ENCODE measurements at regions not wholly inside any gene's neighbourhood (a gene's known extent, or its start where the extent isn't known, plus 50 kb on each side); places are given as distances from the start of the nearest gene placed in this dataset.

- Histone ChIP-seq H3K4me2 (ENCODE audit: insufficient read depth in 1 of 2, low read depth in 2 of 2, low read length in 2 of 2) (no peak overlapping the region), H3K27me3 (replicated peaks in 1 of 4; ENCODE audit: control insufficient read depth in 3 of 4, extremely low read depth in 1 of 4, insufficient read depth in 3 of 4, low read length in 3 of 4) (no peaks in the 10 kb centered on the region), H3K27ac (ENCODE audit: low read depth, low read length) (no peak overlapping the region), H2BK12ac (ENCODE audit: low read depth, low read length) (no peak overlapping the region), H3K23me2 (ENCODE audit: low read depth, low read length) (no peaks in the 10 kb centered on the region), H2AK5ac (ENCODE audit: low read depth, low read length) (no peak overlapping the region), H3K4me3 (ENCODE audit: extremely low read depth in 1 of 4, insufficient read depth in 2 of 4, low read depth in 3 of 4, low read length in 4 of 4) (no peak overlapping the region), H3K18ac (ENCODE audit: extremely low read depth, low read length) (no peak overlapping the region), H4K8ac (ENCODE audit: extremely low read depth, insufficient read depth, low read length) (no peak overlapping the region), H2BK120ac (replicated peaks; ENCODE audit: low read depth, low read length) (no peak overlapping the region), H3K23ac (ENCODE audit: insufficient read length) (no peak overlapping the region), H4K91ac (replicated peaks; ENCODE audit: insufficient read length, low read length) (no peak overlapping the region), H3K79me2 (ENCODE audit: control insufficient read depth in 1 of 2, insufficient read depth in 2 of 2, low read length in 2 of 2) (no peaks in the 10 kb centered on the region), H4K20me1 (replicated peaks in 1 of 2; ENCODE audit: control insufficient read depth in 1 of 2, insufficient read depth in 2 of 2, low read length in 2 of 2) (no peaks in the 10 kb centered on the region), H3K56ac (replicated peaks; ENCODE audit: insufficient read length, low read depth, low read length) (no peak overlapping the region), H3K79me1 (ENCODE audit: low read depth, low read length) (no peaks in the 10 kb centered on the region), H3K14ac (ENCODE audit: insufficient read length) (no peak overlapping the region), H2AFZ (ENCODE audit: low read length) (no peak overlapping the region), H3K36me3 (ENCODE audit: control insufficient read depth in 2 of 4, insufficient read depth in 4 of 4, low read length in 3 of 4) (no peaks in the 10 kb centered on the region), H2BK5ac (ENCODE audit: low read depth, low read length) (no peak overlapping the region), H2BK20ac (ENCODE audit: low read length) (no peak overlapping the region), H3K4me1 (replicated peaks in 1 of 4; ENCODE audit: control insufficient read depth in 3 of 4, insufficient read depth in 4 of 4, low read length in 3 of 4) (peaks cover 0 to 3% (median 0%) of the 10 kb centered on the region in 4 experiments; a peak in 1 of 7 replicates), H2BK15ac (ENCODE audit: low read length) (no peak overlapping the region), H3K4ac (replicated peaks; ENCODE audit: insufficient read length, low read depth, low read length) (no peak overlapping the region), H4K5ac (ENCODE audit: insufficient read length, low read depth, low read length) (no peak overlapping the region), H3K9me3 (ENCODE audit: insufficient read depth in 2 of 2, low read depth in 1 of 2, low read length in 1 of 2) (no peaks in the 10 kb centered on the region), H3K9ac (replicated peaks in 1 of 4; ENCODE audit: extremely low read depth in 1 of 4, low read depth in 3 of 4, low read length in 3 of 4) (no peak overlapping the region)
- CTCF ChIA-PET (ENCODE audit: partially characterized antibody): no interaction called here
- WGBS, 2 experiments (ENCODE audit: extremely low coverage in 1 of 2, insufficient coverage in 1 of 2, insufficient read length in 1 of 2, insufficient replicate concordance in 2 of 2, low coverage in 1 of 2, low lambda C conversion rate in 2 of 2, missing lambda C conversion rate in 1 of 2): 78% methylated on average over 3 of the region's 3 CpGs; no CpG with 5 or more reads in 1 of the 2 experiments
- no peak for DNase-seq (ENCODE audit: low read depth in 1 of 2, low spot score in 2 of 2)
- no peak for FAIRE-seq
- POLR2A ChIA-PET (ENCODE audit: partially characterized antibody): no interaction called here
- TF ChIP-seq SP1 (IDR thresholded peaks at IDR 0.05; ENCODE audit: low read depth, low read length): no peak
- TF ChIP-seq POU5F1 (IDR thresholded peaks at IDR 0.05; ENCODE audit: low read depth, low read length): no peak
- no peak for TF ChIP-seq PHF8 (conservative IDR thresholded peaks at IDR 0.05; ENCODE audit: low read depth, low read length)
- TF ChIP-seq CTBP2 (IDR thresholded peaks at IDR 0.05; ENCODE audit: borderline replicate concordance, insufficient read depth, insufficient read length, low read length): no peak
- TF ChIP-seq RXRA (IDR thresholded peaks at IDR 0.05; ENCODE audit: insufficient read depth, low read depth, low read length): no peak
- TF ChIP-seq TEAD4 (IDR thresholded peaks at IDR 0.05; ENCODE audit: low read depth, low read length): no peak
- no peak for TF ChIP-seq GTF2F1 (IDR thresholded peaks at IDR 0.05; ENCODE audit: borderline replicate concordance, low read depth, low read length)
- no peak for TF ChIP-seq EP300 (IDR thresholded peaks at IDR 0.05; ENCODE audit: borderline replicate concordance in 1 of 2, low read depth in 2 of 2, low read length in 2 of 2)
- TF ChIP-seq BACH1 (IDR thresholded peaks at IDR 0.05; ENCODE audit: low read length): no peak
- no peak for TF ChIP-seq KDM5A (IDR thresholded peaks at IDR 0.05; ENCODE audit: low read length)
- no peak for TF ChIP-seq ASH2L (IDR thresholded peaks at IDR 0.05; ENCODE audit: low read length)
- TF ChIP-seq RFX5 (IDR thresholded peaks at IDR 0.05; ENCODE audit: borderline replicate concordance, low read depth, low read length): no peak
- TF ChIP-seq MAFK (IDR thresholded peaks at IDR 0.05; ENCODE audit: low read depth, low read length): no peak
- TF ChIP-seq NANOG (IDR thresholded peaks at IDR 0.05; ENCODE audit: insufficient read depth, low read depth, low read length, poor library complexity, severe bottlenecking): no peak
- no peak for TF ChIP-seq SP4 (IDR thresholded peaks at IDR 0.05; ENCODE audit: low read length)
Observed at GRCh38 chr5:74413403-74414048, 227.0 kb downstream of the ENC1 start.
